ENCODE measurements at regions not wholly inside any gene's neighbourhood (a gene's known extent, or its start where the extent isn't known, plus 50 kb on each side); places are given as distances from the start of the nearest gene placed in this dataset.

DNA sequence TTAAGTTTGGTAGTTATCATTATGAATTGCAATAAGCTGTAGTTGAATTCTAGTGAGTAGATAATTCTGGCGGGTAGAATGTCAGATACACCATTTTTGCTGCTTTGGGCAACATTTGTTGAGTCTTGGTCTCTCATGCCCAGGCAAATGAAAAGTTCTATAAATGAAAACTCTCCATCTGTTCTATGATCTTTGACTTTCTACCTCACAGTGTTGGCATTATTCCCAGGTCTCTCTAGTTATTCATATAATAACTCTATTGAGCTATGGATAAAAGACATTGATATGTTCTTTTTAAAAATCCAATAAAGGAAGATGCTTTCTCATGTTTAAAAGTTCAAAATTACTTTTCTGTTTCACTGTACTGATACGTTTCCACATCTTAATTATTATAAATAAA lies 415.3 kb upstream of the SEMA3D start:
- no peak overlapping the region for H2BK12ac ChIP-seq (ENCODE audit: low read depth, low read length)
- H3K9me3 ChIP-seq (ENCODE audit: insufficient read depth in 2 of 2, low read depth in 1 of 2, low read length in 1 of 2): no peaks in the 10 kb centered on the region
- ChIA-PET POLR2A (ENCODE audit: partially characterized antibody) (no interaction called here), CTCF (ENCODE audit: partially characterized antibody) (no interaction called here)
- H3K79me2 ChIP-seq (ENCODE audit: control insufficient read depth in 1 of 2, insufficient read depth in 2 of 2, low read length in 2 of 2): no peaks in the 10 kb centered on the region
- no peak overlapping the region for H2BK15ac ChIP-seq (ENCODE audit: low read length)
- no peaks in the 10 kb centered on the region for H3K36me3 ChIP-seq (ENCODE audit: control insufficient read depth in 2 of 4, insufficient read depth in 4 of 4, low read length in 3 of 4)
- H2BK20ac ChIP-seq (ENCODE audit: low read length): no peak overlapping the region
- H3K27ac ChIP-seq (ENCODE audit: low read depth, low read length): no peak overlapping the region
- H3K4ac ChIP-seq (replicated peaks; ENCODE audit: insufficient read length, low read depth, low read length): no peak overlapping the region
- H3K4me2 ChIP-seq (ENCODE audit: insufficient read depth in 1 of 2, low read depth in 2 of 2, low read length in 2 of 2): no peak overlapping the region
- no peak overlapping the region for H4K8ac ChIP-seq (ENCODE audit: extremely low read depth, insufficient read depth, low read length)
- FAIRE-seq (no peak), DNase-seq (ENCODE audit: low read depth in 1 of 2, low spot score in 2 of 2) (no peak)
- no peaks in the 10 kb centered on the region for H3K23me2 ChIP-seq (ENCODE audit: low read depth, low read length)
- H3K56ac ChIP-seq (replicated peaks; ENCODE audit: insufficient read length, low read depth, low read length): no peak overlapping the region
- H2BK120ac ChIP-seq (replicated peaks; ENCODE audit: low read depth, low read length): no peak overlapping the region
- 84% methylated on average over 2 of the region's 2 CpGs; no CpG with 5 or more reads in 1 of the 2 experiments for WGBS, 2 experiments (ENCODE audit: extremely low coverage in 1 of 2, insufficient coverage in 1 of 2, insufficient read length in 1 of 2, insufficient replicate concordance in 2 of 2, low coverage in 1 of 2, low lambda C conversion rate in 2 of 2, missing lambda C conversion rate in 1 of 2)
- H2AFZ ChIP-seq (ENCODE audit: low read length): no peak overlapping the region
- H4K5ac ChIP-seq (ENCODE audit: insufficient read length, low read depth, low read length): no peak overlapping the region
- H4K91ac ChIP-seq (replicated peaks; ENCODE audit: insufficient read length, low read length): no peak overlapping the region
- H3K27me3 ChIP-seq (replicated peaks in 1 of 4; ENCODE audit: control insufficient read depth in 3 of 4, extremely low read depth in 1 of 4, insufficient read depth in 3 of 4, low read length in 3 of 4): no peaks in the 10 kb centered on the region
- H3K79me1 ChIP-seq (ENCODE audit: low read depth, low read length): no peaks in the 10 kb centered on the region
- no peak overlapping the region for H2AK5ac ChIP-seq (ENCODE audit: low read depth, low read length)
- H2BK5ac ChIP-seq (ENCODE audit: low read depth, low read length): no peak overlapping the region
- H3K4me1 ChIP-seq (replicated peaks in 1 of 4; ENCODE audit: control insufficient read depth in 3 of 4, insufficient read depth in 4 of 4, low read length in 3 of 4): no peaks in the 10 kb centered on the region; a peak in 1 of 7 replicates
- no peak overlapping the region for H3K14ac ChIP-seq (ENCODE audit: insufficient read length)
- no peak overlapping the region for H3K9ac ChIP-seq (replicated peaks in 1 of 4; ENCODE audit: extremely low read depth in 1 of 4, low read depth in 3 of 4, low read length in 3 of 4)
- no peak overlapping the region for H3K18ac ChIP-seq (ENCODE audit: extremely low read depth, low read length)
- H3K4me3 ChIP-seq (ENCODE audit: extremely low read depth in 1 of 4, insufficient read depth in 2 of 4, low read depth in 3 of 4, low read length in 4 of 4): no peak overlapping the region
- H3K23ac ChIP-seq (ENCODE audit: insufficient read length): no peak overlapping the region
- no peaks in the 10 kb centered on the region for H4K20me1 ChIP-seq (replicated peaks in 1 of 2; ENCODE audit: control insufficient read depth in 1 of 2, insufficient read depth in 2 of 2, low read length in 2 of 2)
- TF ChIP-seq CEBPB (IDR thresholded peaks at IDR 0.05; ENCODE audit: low read depth, low read length): no peak
- no peak for TF ChIP-seq HDAC6 (IDR thresholded peaks at IDR 0.05; ENCODE audit: low read depth, low read length)
- TF ChIP-seq, protein P1, sequence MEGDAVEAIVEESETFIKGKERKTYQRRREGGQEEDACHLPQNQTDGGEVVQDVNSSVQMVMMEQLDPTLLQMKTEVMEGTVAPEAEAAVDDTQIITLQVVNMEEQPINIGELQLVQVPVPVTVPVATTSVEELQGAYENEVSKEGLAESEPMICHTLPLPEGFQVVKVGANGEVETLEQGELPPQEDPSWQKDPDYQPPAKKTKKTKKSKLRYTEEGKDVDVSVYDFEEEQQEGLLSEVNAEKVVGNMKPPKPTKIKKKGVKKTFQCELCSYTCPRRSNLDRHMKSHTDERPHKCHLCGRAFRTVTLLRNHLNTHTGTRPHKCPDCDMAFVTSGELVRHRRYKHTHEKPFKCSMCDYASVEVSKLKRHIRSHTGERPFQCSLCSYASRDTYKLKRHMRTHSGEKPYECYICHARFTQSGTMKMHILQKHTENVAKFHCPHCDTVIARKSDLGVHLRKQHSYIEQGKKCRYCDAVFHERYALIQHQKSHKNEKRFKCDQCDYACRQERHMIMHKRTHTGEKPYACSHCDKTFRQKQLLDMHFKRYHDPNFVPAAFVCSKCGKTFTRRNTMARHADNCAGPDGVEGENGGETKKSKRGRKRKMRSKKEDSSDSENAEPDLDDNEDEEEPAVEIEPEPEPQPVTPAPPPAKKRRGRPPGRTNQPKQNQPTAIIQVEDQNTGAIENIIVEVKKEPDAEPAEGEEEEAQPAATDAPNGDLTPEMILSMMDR (IDR thresholded peaks at IDR 0.05; ENCODE audit: control extremely low read depth in 1 of 3, insufficient read depth in 1 of 3, low read depth in 1 of 3, low read length in 3 of 3): no peak
- TF ChIP-seq RBBP5 (IDR thresholded peaks at IDR 0.05; ENCODE audit: borderline replicate concordance, low read depth, low read length): no peak
- TF ChIP-seq SP2 (IDR thresholded peaks at IDR 0.05; ENCODE audit: low read length): no peak
- no peak for TF ChIP-seq SIRT6 (IDR thresholded peaks at IDR 0.05; ENCODE audit: low read length)
- TF ChIP-seq EGR1 (IDR thresholded peaks at IDR 0.05; ENCODE audit: borderline replicate concordance, low read depth, low read length): no peak
- TF ChIP-seq SUZ12 (IDR thresholded peaks at IDR 0.05; ENCODE audit: low read length): no peak
- no peak for TF ChIP-seq EP300 (IDR thresholded peaks at IDR 0.05; ENCODE audit: borderline replicate concordance in 1 of 2, low read depth in 2 of 2, low read length in 2 of 2)
- TF ChIP-seq, protein P2, sequence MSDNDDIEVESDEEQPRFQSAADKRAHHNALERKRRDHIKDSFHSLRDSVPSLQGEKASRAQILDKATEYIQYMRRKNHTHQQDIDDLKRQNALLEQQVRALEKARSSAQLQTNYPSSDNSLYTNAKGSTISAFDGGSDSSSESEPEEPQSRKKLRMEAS (IDR thresholded peaks at IDR 0.05): no peak

All from H1 (cell line).